Ascending aorta (tissue), 2 donors: ENCODE measurements at regions not wholly inside any gene's neighbourhood (a gene's known extent, or its start where the extent isn't known, plus 50 kb on each side); places are given as distances from the start of the nearest gene placed in this dataset.

Experiments
- DNase-seq, 2 donors: peaks; one replicate each; pipeline ENCODE4 v3.0.0-alpha.2; 2019; ENCODE audit warnings: low spot score in 2 of 2
- H3K27ac ChIP-seq, 2 donors: fragments of 200-600 bp; sonication (generic); one replicate each; pipeline ENCODE4 v1.5.1; 2016 to 2017; ENCODE audit warnings: mild to moderate bottlenecking in 1 of 2
- H3K27me3 ChIP-seq: fragments of 200-600 bp; sonication (generic); one replicate; pipeline ENCODE4 v1.5.1; 2017
- H3K36me3 ChIP-seq, 2 donors: fragments of 200-600 bp; sonication (generic); one replicate each; pipeline ENCODE4 v1.5.1; 2016
- H3K4me1 ChIP-seq, 2 donors: fragments of 200-600 bp; sonication (generic); one replicate each; pipeline ENCODE4 v1.5.1; 2016 to 2017; ENCODE audit warnings: mild to moderate bottlenecking in 1 of 2
- H3K4me3 ChIP-seq, 2 donors: fragments of 200-600 bp; sonication (generic); one replicate each; pipeline ENCODE4 v1.5.1; 2016 to 2017; ENCODE audit warnings: mild to moderate bottlenecking in 1 of 2
- H3K9me3 ChIP-seq, 2 donors: fragments of 200-600 bp; sonication (generic); one replicate each; pipeline ENCODE4 v1.5.1; 2016
- intact Hi-C: fragments of 100-400 bp; cut with DNase I; formaldehyde crosslinking; loops from one replicate; pipeline ENCODE4 v1.15.1; 2023
- TF ChIP-seq, protein P1 (sequence below), 3 experiments: fragments of 200-600 bp in 2 of 3; fragments of 450-650 bp in 1 of 3; sonication (generic) in 2 of 3; IDR thresholded peaks; one replicate each; pipeline ENCODE4 v1.5.1; 2016 to 2019; ENCODE audit warnings: antibody characterized with exemption in 3 of 3, mild to moderate bottlenecking in 1 of 3, moderate library complexity in 1 of 3

DNA sequence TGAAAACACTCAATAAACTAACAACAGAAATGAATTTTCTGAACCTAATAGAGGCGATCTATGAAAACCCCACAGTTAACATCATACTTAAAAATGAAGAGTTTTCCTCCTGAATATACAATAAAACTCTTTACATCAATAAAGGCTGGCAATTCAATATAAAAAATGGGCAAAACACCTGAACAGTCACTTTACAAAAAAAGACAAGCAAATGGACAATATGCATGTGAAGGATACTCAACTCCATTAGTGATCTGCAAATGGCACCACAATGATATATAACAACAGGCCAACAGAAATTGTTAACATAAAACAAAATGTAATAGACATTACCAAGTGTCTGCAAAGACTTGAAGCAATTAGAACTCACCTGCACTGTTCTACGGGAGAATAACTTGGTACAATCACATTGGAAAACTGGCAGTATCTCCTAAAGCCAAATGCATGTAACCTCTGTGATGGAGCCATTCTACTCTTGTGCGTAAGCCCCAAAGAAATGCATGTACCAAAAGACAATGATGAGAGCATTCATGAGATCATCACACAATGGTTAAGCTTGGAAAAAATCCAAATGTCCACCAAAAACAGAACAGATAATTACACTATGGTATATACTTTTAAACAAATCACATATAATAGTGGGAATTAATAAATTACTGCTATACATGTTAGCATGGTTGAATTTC lies 433.4 kb upstream of the MAF start:
- Histone ChIP-seq H3K27ac (no peak overlapping the region), H3K27me3 (no peaks in the 10 kb centered on the region), H3K4me3 (no peak overlapping the region), H3K36me3 (no peaks in the 10 kb centered on the region), H3K4me1 (no peaks in the 10 kb centered on the region), H3K9me3 (no peaks in the 10 kb centered on the region)
- intact Hi-C loops: no loop called here
- TF ChIP-seq, protein P1, sequence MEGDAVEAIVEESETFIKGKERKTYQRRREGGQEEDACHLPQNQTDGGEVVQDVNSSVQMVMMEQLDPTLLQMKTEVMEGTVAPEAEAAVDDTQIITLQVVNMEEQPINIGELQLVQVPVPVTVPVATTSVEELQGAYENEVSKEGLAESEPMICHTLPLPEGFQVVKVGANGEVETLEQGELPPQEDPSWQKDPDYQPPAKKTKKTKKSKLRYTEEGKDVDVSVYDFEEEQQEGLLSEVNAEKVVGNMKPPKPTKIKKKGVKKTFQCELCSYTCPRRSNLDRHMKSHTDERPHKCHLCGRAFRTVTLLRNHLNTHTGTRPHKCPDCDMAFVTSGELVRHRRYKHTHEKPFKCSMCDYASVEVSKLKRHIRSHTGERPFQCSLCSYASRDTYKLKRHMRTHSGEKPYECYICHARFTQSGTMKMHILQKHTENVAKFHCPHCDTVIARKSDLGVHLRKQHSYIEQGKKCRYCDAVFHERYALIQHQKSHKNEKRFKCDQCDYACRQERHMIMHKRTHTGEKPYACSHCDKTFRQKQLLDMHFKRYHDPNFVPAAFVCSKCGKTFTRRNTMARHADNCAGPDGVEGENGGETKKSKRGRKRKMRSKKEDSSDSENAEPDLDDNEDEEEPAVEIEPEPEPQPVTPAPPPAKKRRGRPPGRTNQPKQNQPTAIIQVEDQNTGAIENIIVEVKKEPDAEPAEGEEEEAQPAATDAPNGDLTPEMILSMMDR (IDR thresholded peaks at IDR 0.05): no peak
- DNase-seq: no peak

DNA sequence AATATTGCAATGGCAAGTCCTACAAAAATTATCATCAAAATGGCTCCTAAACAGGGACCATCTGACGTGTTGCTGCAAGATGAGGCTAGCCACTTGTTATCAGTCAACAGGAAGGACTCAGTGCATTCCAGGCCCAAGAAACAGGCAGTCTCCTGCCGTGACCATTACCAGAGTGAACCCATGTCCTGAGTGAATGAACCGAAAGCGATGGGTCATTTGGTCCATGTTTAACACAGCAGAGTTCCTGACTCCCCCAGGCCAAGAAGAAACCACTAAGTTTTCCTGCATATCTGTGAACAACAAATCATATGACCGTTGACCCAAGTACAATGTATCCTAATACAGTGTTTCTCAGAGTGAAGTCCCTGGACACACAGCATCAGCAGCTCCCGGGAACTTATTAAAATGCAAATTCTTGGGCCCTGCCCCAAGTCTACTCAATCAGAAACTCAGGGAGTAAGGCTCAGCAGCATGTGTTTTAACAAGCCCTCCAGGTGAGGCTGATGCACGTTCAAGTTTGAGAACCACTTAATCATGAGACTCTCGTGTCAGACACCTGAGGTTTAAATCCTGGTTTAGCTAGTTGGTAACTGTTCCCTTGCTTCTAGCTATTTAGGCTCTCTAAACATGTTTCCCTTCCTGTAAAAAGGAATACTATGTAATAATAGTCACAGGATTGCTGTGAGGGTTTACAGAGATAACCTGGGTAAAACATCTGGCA lies 429.4 kb upstream of the MAF start:
- Histone ChIP-seq H3K36me3 (no peaks in the 10 kb centered on the region), H3K27ac (no peak overlapping the region), H3K4me3 (no peak overlapping the region), H3K27me3 (no peaks in the 10 kb centered on the region), H3K4me1 (no peaks in the 10 kb centered on the region), H3K9me3 (no peaks in the 10 kb centered on the region)
- intact Hi-C loops: no loop called here
- DNase-seq: no peak
- TF ChIP-seq, protein P1 (IDR thresholded peaks at IDR 0.05): no peak

DNA sequence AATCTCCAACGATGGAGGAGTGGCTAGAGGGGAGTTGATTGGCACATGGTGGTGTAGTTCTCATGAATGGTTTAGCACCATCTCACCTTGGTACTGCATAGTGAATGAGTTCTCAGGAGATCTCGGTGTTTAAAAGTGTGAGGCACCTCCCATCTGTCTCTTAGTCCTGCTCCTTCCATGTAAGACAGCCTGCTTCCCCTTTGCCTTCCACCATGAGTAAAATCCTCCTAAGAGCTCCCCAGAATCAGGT lies 428.8 kb upstream of the MAF start:
- no peak overlapping the region for H3K4me3 ChIP-seq
- TF ChIP-seq, protein P1 (IDR thresholded peaks at IDR 0.05): no peak
- no peaks in the 10 kb centered on the region for H3K9me3 ChIP-seq
- no peak for DNase-seq
- H3K4me1 ChIP-seq: no peaks in the 10 kb centered on the region
- intact Hi-C loops: no loop called here
- H3K36me3 ChIP-seq: no peaks in the 10 kb centered on the region
- no peaks in the 10 kb centered on the region for H3K27me3 ChIP-seq
- H3K27ac ChIP-seq: no peak overlapping the region

DNA sequence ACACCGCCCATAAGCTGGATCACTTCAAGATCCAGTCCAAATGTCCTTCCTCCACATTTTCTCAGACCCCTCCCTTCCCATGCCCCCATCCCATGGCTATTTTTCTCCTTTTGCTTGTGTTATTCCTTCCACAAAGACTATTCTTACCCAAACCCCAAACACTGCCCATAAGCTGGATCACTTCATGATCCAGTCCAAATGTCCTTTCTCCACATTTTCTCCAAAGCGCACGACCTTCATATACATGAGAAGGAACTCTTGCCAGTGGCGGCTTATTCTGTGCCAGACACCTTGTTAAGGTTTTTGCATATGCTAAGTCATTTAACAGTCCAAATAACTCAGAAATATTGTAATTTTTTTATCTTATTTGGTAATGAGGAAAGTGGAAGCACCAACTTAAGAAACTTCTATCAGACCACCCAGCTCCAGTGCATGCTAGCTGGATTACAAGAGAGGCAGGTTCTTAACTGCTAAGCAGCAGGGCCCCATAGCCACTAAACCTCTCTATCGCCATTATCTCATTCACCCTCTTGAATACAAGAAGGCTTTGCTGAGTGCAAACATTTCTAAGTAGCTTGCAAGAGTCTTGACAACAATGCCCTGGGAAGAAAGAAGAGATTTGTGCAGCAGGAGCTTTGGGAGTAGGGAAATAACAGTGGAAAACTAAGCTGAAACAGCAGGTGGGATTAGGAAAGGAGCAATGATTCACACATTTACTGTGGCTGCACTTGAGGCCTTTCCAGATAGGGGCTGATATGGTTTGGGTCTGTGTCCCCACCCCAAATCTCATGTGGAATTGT lies 428.2 kb upstream of the MAF start:
- no peaks in the 10 kb centered on the region for H3K9me3 ChIP-seq
- intact Hi-C loops: no loop called here

DNA sequence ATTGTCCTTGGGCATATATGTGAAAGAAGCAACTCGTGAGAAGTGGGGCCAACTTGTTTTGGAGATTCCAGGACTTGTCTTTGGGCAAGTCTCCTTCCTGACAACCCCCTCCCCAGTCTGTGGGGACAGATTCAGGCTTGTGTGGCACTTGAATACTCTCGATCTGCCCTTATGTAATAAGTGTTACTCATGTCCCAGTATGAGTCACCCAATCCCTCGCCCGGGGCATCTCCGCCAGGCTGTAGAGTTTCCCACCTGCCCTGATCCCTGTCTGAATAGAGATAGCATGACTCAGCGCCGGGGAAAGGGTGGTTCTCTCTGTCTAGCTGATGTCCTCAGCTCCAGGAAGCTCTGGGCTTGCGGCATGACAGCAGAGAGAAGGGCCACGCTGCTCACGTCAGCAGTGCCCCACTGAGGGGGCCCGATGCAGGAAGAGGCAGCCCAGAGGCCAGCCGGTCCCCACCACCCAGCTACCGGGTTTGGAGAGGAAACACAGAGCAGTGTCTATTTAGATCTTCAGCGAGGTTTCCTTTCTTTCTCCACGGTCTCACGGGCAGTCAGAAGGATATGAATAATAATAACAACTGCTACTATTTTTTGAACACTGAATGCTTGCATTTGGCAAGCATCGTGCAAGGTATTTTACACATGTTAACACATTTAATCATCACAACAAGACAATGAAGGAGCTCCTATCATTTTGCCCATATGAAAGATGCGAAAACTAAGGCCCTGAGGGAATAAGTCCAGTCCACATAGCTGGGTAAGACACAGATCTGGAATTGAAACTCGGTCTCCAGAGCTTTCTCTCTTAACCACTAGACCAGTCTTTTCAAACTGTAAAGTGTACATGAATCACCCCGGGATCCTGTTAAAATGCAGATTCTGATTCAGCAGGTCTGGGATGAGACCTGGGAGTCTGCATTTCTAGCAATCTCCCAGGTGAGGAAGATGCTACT lies 426.7 kb upstream of the MAF start:
- DNase-seq: peak; percentile 26 to 67
- Histone ChIP-seq H3K36me3 (no peaks in the 10 kb centered on the region), H3K4me3 (no peak overlapping the region), H3K4me1 (no peaks in the 10 kb centered on the region), H3K9me3 (no peaks in the 10 kb centered on the region), H3K27ac (no peak overlapping the region), H3K27me3 (no peaks in the 10 kb centered on the region)
- intact Hi-C loops: no loop called here
- TF ChIP-seq, protein P1 (IDR thresholded peaks at IDR 0.05): no peak

More for the DNA sequence above, 428.2 kb upstream of the MAF start:
- no peaks in the 10 kb centered on the region for H3K27me3 ChIP-seq
- TF ChIP-seq, protein P1 (IDR thresholded peaks at IDR 0.05): no peak
- H3K4me3 ChIP-seq: no peak overlapping the region
- no peak overlapping the region for H3K27ac ChIP-seq
- H3K4me1 ChIP-seq: no peaks in the 10 kb centered on the region
- no peak for DNase-seq
- no peaks in the 10 kb centered on the region for H3K36me3 ChIP-seq
